Activated T-cell treated with anti-CD3 and anti-CD28 coated beads, Interleukin-2, amount 50 U/mL, for 4 hours (primary cell): ENCODE measurements at regions not wholly inside any gene's neighbourhood (a gene's known extent, or its start where the extent isn't known, plus 50 kb on each side); places are given as distances from the start of the nearest gene placed in this dataset.

Experiments
- ATAC-seq, 2 donors: fragments of 200-7000 bp; cut with Tn5 transposase; one replicate each; pipeline ENCODE4 v1.10.0; 2021
- DNase-seq: peaks from one replicate; pipeline ENCODE4 v3.0.0-alpha.2; 2020
- H3K27me3 Mint-ChIP-seq: one replicate; pipeline ENCODE4 v1.8.0; 2021; ENCODE audit warnings: low read depth, mixed read lengths
- H3K36me3 Mint-ChIP-seq: one replicate; pipeline ENCODE4 v1.8.0; 2022; ENCODE audit warnings: mixed read lengths; ENCODE audit not compliant: insufficient read depth
- H3K4me1 Mint-ChIP-seq: one replicate; pipeline ENCODE4 v1.8.0; 2021; ENCODE audit warnings: low read depth, mixed read lengths
- H3K4me3 Mint-ChIP-seq: one replicate; pipeline ENCODE4 v1.8.0; 2021; ENCODE audit warnings: mild to moderate bottlenecking, moderate library complexity, mixed read lengths
- H3K9me3 Mint-ChIP-seq: one replicate; pipeline ENCODE4 v1.8.0; 2021; ENCODE audit warnings: mixed read lengths

- Mint-ChIP-seq H3K4me1 (no peaks in the 10 kb centered on the region), H3K36me3 (no peaks in the 10 kb centered on the region), H3K4me3 (no peak overlapping the region), H3K27me3 (no peaks in the 10 kb centered on the region), H3K9me3 (peaks cover 30% of the 10 kb centered on the region)
- DNase-seq (no peak), ATAC-seq (no peak)
Measured at GRCh38 chr2:51619961-51620360, 588.0 kb upstream of the NRXN1 start.

GRCh38 chr2:51612387-51612786 lies 580.5 kb upstream of the NRXN1 start:
- ATAC-seq (no peak), DNase-seq (no peak)
- H3K4me3 Mint-ChIP-seq = no peak overlapping the region
- no peaks in the 10 kb centered on the region for H3K27me3 Mint-ChIP-seq
- H3K9me3 Mint-ChIP-seq = peaks cover 20% of the 10 kb centered on the region
- no peaks in the 10 kb centered on the region for H3K36me3 Mint-ChIP-seq
- no peaks in the 10 kb centered on the region for H3K4me1 Mint-ChIP-seq

- Mint-ChIP-seq H3K36me3 (no peaks in the 10 kb centered on the region), H3K4me1 (no peaks in the 10 kb centered on the region), H3K9me3 (peaks cover 28% of the 10 kb centered on the region), H3K27me3 (no peaks in the 10 kb centered on the region), H3K4me3 (no peak overlapping the region)
- DNase-seq (no peak), ATAC-seq (no peak)
Measured at GRCh38 chr2:51601706-51602105, 569.8 kb upstream of the NRXN1 start.

GRCh38 chr2:51597086-51597485 lies 565.2 kb upstream of the NRXN1 start:
- Mint-ChIP-seq H3K27me3 (no peaks in the 10 kb centered on the region), H3K4me3 (no peak overlapping the region), H3K9me3 (peaks cover 12% of the 10 kb centered on the region), H3K36me3 (no peaks in the 10 kb centered on the region), H3K4me1 (no peaks in the 10 kb centered on the region)
- no peak for ATAC-seq
- no peak for DNase-seq

GRCh38 chr2:51595836-51596235 lies 563.9 kb upstream of the NRXN1 start:
- Mint-ChIP-seq H3K4me3 (no peak overlapping the region), H3K9me3 (peaks cover 16% of the 10 kb centered on the region), H3K36me3 (no peaks in the 10 kb centered on the region), H3K4me1 (no peaks in the 10 kb centered on the region), H3K27me3 (no peaks in the 10 kb centered on the region)
- ATAC-seq (no peak), DNase-seq (no peak)

- Mint-ChIP-seq H3K4me3 (no peak overlapping the region), H3K36me3 (no peaks in the 10 kb centered on the region), H3K4me1 (no peaks in the 10 kb centered on the region), H3K27me3 (no peaks in the 10 kb centered on the region), H3K9me3 (peaks cover 17% of the 10 kb centered on the region)
- DNase-seq = no peak
- no peak for ATAC-seq
Measured at GRCh38 chr2:51581636-51582267, 549.8 kb upstream of the NRXN1 start.

GRCh38 chr2:51579412-51579811 lies 547.5 kb upstream of the NRXN1 start:
- DNase-seq (no peak), ATAC-seq (no peak)
- Mint-ChIP-seq H3K27me3 (no peaks in the 10 kb centered on the region), H3K36me3 (no peaks in the 10 kb centered on the region), H3K4me3 (no peak overlapping the region), H3K4me1 (no peaks in the 10 kb centered on the region), H3K9me3 (peaks cover 12% of the 10 kb centered on the region)

GRCh38 chr2:51575181-51575580 lies 543.2 kb upstream of the NRXN1 start:
- Mint-ChIP-seq H3K9me3 (peaks cover 18% of the 10 kb centered on the region), H3K36me3 (no peaks in the 10 kb centered on the region), H3K4me3 (no peak overlapping the region), H3K27me3 (no peaks in the 10 kb centered on the region), H3K4me1 (no peaks in the 10 kb centered on the region)
- ATAC-seq (no peak), DNase-seq (no peak)

- Mint-ChIP-seq H3K36me3 (no peaks in the 10 kb centered on the region), H3K9me3 (peaks cover 13% of the 10 kb centered on the region), H3K4me1 (no peaks in the 10 kb centered on the region), H3K4me3 (no peak overlapping the region), H3K27me3 (no peaks in the 10 kb centered on the region)
- no peak for ATAC-seq
- no peak for DNase-seq
Measured at GRCh38 chr2:51559026-51559425, 527.1 kb upstream of the NRXN1 start.

GRCh38 chr2:51553476-51553875 lies 521.5 kb upstream of the NRXN1 start:
- DNase-seq (no peak), ATAC-seq (no peak)
- Mint-ChIP-seq H3K27me3 (no peaks in the 10 kb centered on the region), H3K4me1 (no peaks in the 10 kb centered on the region), H3K4me3 (no peak overlapping the region), H3K36me3 (no peaks in the 10 kb centered on the region), H3K9me3 (peaks cover 10% of the 10 kb centered on the region)

GRCh38 chr2:51535763-51536162 lies 503.8 kb upstream of the NRXN1 start:
- ATAC-seq = no peak

GRCh38 chr2:51534166-51534565 lies 502.2 kb upstream of the NRXN1 start:
- no peaks in the 10 kb centered on the region for H3K4me1 Mint-ChIP-seq
- H3K27me3 Mint-ChIP-seq = no peaks in the 10 kb centered on the region
- ATAC-seq (no peak), DNase-seq (no peak)
- H3K9me3 Mint-ChIP-seq = peaks cover 25% of the 10 kb centered on the region
- no peaks in the 10 kb centered on the region for H3K36me3 Mint-ChIP-seq
- H3K4me3 Mint-ChIP-seq = no peak overlapping the region

More at GRCh38 chr2:51535763-51536162, 503.8 kb upstream of the NRXN1 start:
- no peak overlapping the region for H3K4me3 Mint-ChIP-seq
- H3K27me3 Mint-ChIP-seq = no peaks in the 10 kb centered on the region
- peaks cover 21% of the 10 kb centered on the region for H3K9me3 Mint-ChIP-seq
- H3K36me3 Mint-ChIP-seq = no peaks in the 10 kb centered on the region
- H3K4me1 Mint-ChIP-seq = no peaks in the 10 kb centered on the region
- no peak for DNase-seq

- peaks cover 16% of the 10 kb centered on the region for H3K9me3 Mint-ChIP-seq
- ATAC-seq (no peak), DNase-seq (no peak)
- no peaks in the 10 kb centered on the region for H3K36me3 Mint-ChIP-seq
- H3K4me1 Mint-ChIP-seq = no peaks in the 10 kb centered on the region
- H3K4me3 Mint-ChIP-seq = no peak overlapping the region
- no peaks in the 10 kb centered on the region for H3K27me3 Mint-ChIP-seq
Measured at GRCh38 chr2:51528156-51528555, 496.2 kb upstream of the NRXN1 start.

- no peaks in the 10 kb centered on the region for H3K36me3 Mint-ChIP-seq
- no peak for ATAC-seq
- peaks cover 14% of the 10 kb centered on the region for H3K9me3 Mint-ChIP-seq
- no peaks in the 10 kb centered on the region for H3K4me1 Mint-ChIP-seq
- DNase-seq = no peak
- H3K4me3 Mint-ChIP-seq = no peak overlapping the region
- no peaks in the 10 kb centered on the region for H3K27me3 Mint-ChIP-seq
Measured at GRCh38 chr2:51526766-51527165, 494.8 kb upstream of the NRXN1 start.

GRCh38 chr2:51516667-51517066 lies 484.7 kb upstream of the NRXN1 start:
- DNase-seq (no peak), ATAC-seq (no peak)
- no peak overlapping the region for H3K4me3 Mint-ChIP-seq
- H3K9me3 Mint-ChIP-seq = peaks cover 11% of the 10 kb centered on the region
- H3K36me3 Mint-ChIP-seq = no peaks in the 10 kb centered on the region
- no peaks in the 10 kb centered on the region for H3K4me1 Mint-ChIP-seq
- no peaks in the 10 kb centered on the region for H3K27me3 Mint-ChIP-seq

- no peak for ATAC-seq
- no peaks in the 10 kb centered on the region for H3K36me3 Mint-ChIP-seq
- DNase-seq = no peak
- H3K27me3 Mint-ChIP-seq = no peaks in the 10 kb centered on the region
- H3K4me1 Mint-ChIP-seq = no peaks in the 10 kb centered on the region
- H3K4me3 Mint-ChIP-seq = no peak overlapping the region
- H3K9me3 Mint-ChIP-seq = peaks cover 19% of the 10 kb centered on the region
Measured at GRCh38 chr2:51511002-51511401, 479.1 kb upstream of the NRXN1 start.
